ENCODE measurements at regions not wholly inside any gene's neighbourhood (a gene's known extent, or its start where the extent isn't known, plus 50 kb on each side); places are given as distances from the start of the nearest gene placed in this dataset.

- Mint-ChIP-seq H3K36me3 (ENCODE audit: insufficient read depth) (no peaks in the 10 kb centered on the region), H3K4me1 (ENCODE audit: low read depth) (no peaks in the 10 kb centered on the region)
- no peak for DNase-seq (ENCODE audit: low spot score, unreplicated experiment)
These were observed 148.8 kb upstream of the HES1 start for GRCh38 chr3:193987186-193987585.

GRCh38 chr3:193989186-193989585 lies 146.8 kb upstream of the HES1 start:
- H3K36me3 Mint-ChIP-seq (ENCODE audit: insufficient read depth): no peaks in the 10 kb centered on the region
- DNase-seq (ENCODE audit: low spot score, unreplicated experiment): no peak
- peaks cover 3% of the 10 kb centered on the region for H3K9me3 Mint-ChIP-seq (ENCODE audit: low read depth)
- no peak overlapping the region for H3K4me3 Mint-ChIP-seq (ENCODE audit: low read depth)
- no peak overlapping the region for H3K27ac Mint-ChIP-seq
- TF ChIP-seq, protein P1, sequence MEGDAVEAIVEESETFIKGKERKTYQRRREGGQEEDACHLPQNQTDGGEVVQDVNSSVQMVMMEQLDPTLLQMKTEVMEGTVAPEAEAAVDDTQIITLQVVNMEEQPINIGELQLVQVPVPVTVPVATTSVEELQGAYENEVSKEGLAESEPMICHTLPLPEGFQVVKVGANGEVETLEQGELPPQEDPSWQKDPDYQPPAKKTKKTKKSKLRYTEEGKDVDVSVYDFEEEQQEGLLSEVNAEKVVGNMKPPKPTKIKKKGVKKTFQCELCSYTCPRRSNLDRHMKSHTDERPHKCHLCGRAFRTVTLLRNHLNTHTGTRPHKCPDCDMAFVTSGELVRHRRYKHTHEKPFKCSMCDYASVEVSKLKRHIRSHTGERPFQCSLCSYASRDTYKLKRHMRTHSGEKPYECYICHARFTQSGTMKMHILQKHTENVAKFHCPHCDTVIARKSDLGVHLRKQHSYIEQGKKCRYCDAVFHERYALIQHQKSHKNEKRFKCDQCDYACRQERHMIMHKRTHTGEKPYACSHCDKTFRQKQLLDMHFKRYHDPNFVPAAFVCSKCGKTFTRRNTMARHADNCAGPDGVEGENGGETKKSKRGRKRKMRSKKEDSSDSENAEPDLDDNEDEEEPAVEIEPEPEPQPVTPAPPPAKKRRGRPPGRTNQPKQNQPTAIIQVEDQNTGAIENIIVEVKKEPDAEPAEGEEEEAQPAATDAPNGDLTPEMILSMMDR (IDR thresholded peaks at IDR 0.05; ENCODE audit: unreplicated experiment): no peak
- no peaks in the 10 kb centered on the region for H3K4me1 Mint-ChIP-seq (ENCODE audit: low read depth)
- H3K27me3 Mint-ChIP-seq: peaks cover 23% of the 10 kb centered on the region

More at GRCh38 chr3:193987186-193987585, 148.8 kb upstream of the HES1 start:
- Mint-ChIP-seq H3K27me3 (peaks cover 9% of the 10 kb centered on the region), H3K9me3 (ENCODE audit: low read depth) (peaks cover 3% of the 10 kb centered on the region), H3K27ac (no peak overlapping the region), H3K4me3 (ENCODE audit: low read depth) (no peak overlapping the region)
- TF ChIP-seq, protein P1 (IDR thresholded peaks at IDR 0.05; ENCODE audit: unreplicated experiment): no peak

GRCh38 chr3:193991666-193992424 lies 144.1 kb upstream of the HES1 start:
- Mint-ChIP-seq H3K9me3 (ENCODE audit: low read depth) (peaks cover 3% of the 10 kb centered on the region), H3K4me1 (ENCODE audit: low read depth) (no peaks in the 10 kb centered on the region), H3K27me3 (peaks cover 48% of the 10 kb centered on the region), H3K36me3 (ENCODE audit: insufficient read depth) (no peaks in the 10 kb centered on the region), H3K4me3 (ENCODE audit: low read depth) (no peak overlapping the region), H3K27ac (no peak overlapping the region)
- DNase-seq (ENCODE audit: low spot score, unreplicated experiment): no peak
- TF ChIP-seq, protein P1 (IDR thresholded peaks at IDR 0.05; ENCODE audit: unreplicated experiment): no peak

- TF ChIP-seq, protein P1 (IDR thresholded peaks at IDR 0.05; ENCODE audit: unreplicated experiment): no peak
- no peaks in the 10 kb centered on the region for H3K4me1 Mint-ChIP-seq (ENCODE audit: low read depth)
- no peak overlapping the region for H3K27ac Mint-ChIP-seq
- no peaks in the 10 kb centered on the region for H3K36me3 Mint-ChIP-seq (ENCODE audit: insufficient read depth)
- no peak overlapping the region for H3K4me3 Mint-ChIP-seq (ENCODE audit: low read depth)
- DNase-seq (ENCODE audit: low spot score, unreplicated experiment): no peak
- peaks cover 54% of the 10 kb centered on the region for H3K27me3 Mint-ChIP-seq
- peaks cover 3% of the 10 kb centered on the region for H3K9me3 Mint-ChIP-seq (ENCODE audit: low read depth)
These were observed 143.4 kb upstream of the HES1 start for GRCh38 chr3:193992425-193993037.

GRCh38 chr3:193996221-193996620 lies 139.7 kb upstream of the HES1 start:
- H3K27me3 Mint-ChIP-seq: peaks cover 58% of the 10 kb centered on the region
- TF ChIP-seq, protein P1 (IDR thresholded peaks at IDR 0.05; ENCODE audit: unreplicated experiment): no peak
- DNase-seq (ENCODE audit: low spot score, unreplicated experiment): no peak
- no peaks in the 10 kb centered on the region for H3K9me3 Mint-ChIP-seq (ENCODE audit: low read depth)
- no peaks in the 10 kb centered on the region for H3K36me3 Mint-ChIP-seq (ENCODE audit: insufficient read depth)
- no peak overlapping the region for H3K4me3 Mint-ChIP-seq (ENCODE audit: low read depth)
- no peak overlapping the region for H3K27ac Mint-ChIP-seq
- H3K4me1 Mint-ChIP-seq (ENCODE audit: low read depth): peaks cover 3% of the 10 kb centered on the region
